HepG2 (cell line): ENCODE measurements at regions not wholly inside any gene's neighbourhood (a gene's known extent, or its start where the extent isn't known, plus 50 kb on each side); places are given as distances from the start of the nearest gene placed in this dataset.

Experiments used
- BCL6 ChIP-seq: IDR thresholded peaks from 2 replicates; pipeline ENCODE4 v1.6.1; 2016; ENCODE audit warnings: missing genetic modification reagents, missing compliant biosample characterization
- BHLHE40 ChIP-seq: IDR thresholded peaks from 2 replicates; pipeline ENCODE4 v1.6.1; 2011; ENCODE audit warnings: low read length, improper control_type of control experiment
- NFE2L1 ChIP-seq: sonication (generic); formaldehyde crosslinking; IDR thresholded peaks from 2 replicates; pipeline ENCODE4 v1.4.0; 2020; ENCODE audit warnings: missing genetic modification reagents, mild to moderate bottlenecking, borderline replicate concordance
- PRMT3 ChIP-seq: sonication (generic); formaldehyde crosslinking; IDR thresholded peaks from 2 replicates; pipeline ENCODE4 v1.8.1; 2022; ENCODE audit warnings: low read depth, mild to moderate bottlenecking, moderate library complexity, missing genetic modification reagents, borderline replicate concordance
- SP4 ChIP-seq: sonication (generic); formaldehyde crosslinking; IDR thresholded peaks from 2 replicates; pipeline ENCODE4 v1.8.1; 2023; ENCODE audit warnings: mild to moderate bottlenecking, missing genetic modification reagents
- SRY ChIP-seq: sonication (generic); formaldehyde crosslinking; IDR thresholded peaks from 2 replicates; pipeline ENCODE4 v1.8.0; 2022; ENCODE audit warnings: mild to moderate bottlenecking, missing genetic modification reagents
- ZNF331 ChIP-seq: sonication (generic); formaldehyde crosslinking; IDR thresholded peaks from 2 replicates; pipeline ENCODE4 v1.4.0; 2020; ENCODE audit warnings: missing genetic modification reagents
- TF ChIP-seq, protein P1 (sequence below): sonication (generic); formaldehyde crosslinking; IDR thresholded peaks from 2 replicates; pipeline ENCODE4 v1.8.1; 2023; ENCODE audit warnings: mild to moderate bottlenecking, moderate library complexity, missing genetic modification reagents
- TF ChIP-seq, protein P2 (sequence below): sonication (generic); formaldehyde crosslinking; IDR thresholded peaks from 2 replicates; pipeline ENCODE4 v1.4.0; 2020; ENCODE audit warnings: missing genetic modification reagents
- TF ChIP-seq, protein P3 (sequence below): sonication (generic); formaldehyde crosslinking; IDR thresholded peaks from 2 replicates; pipeline ENCODE4 v1.4.0; 2020; ENCODE audit warnings: missing genetic modification reagents, borderline replicate concordance
- TF ChIP-seq, protein P4 (sequence below): sonication (generic); formaldehyde crosslinking; IDR thresholded peaks from one replicate; pipeline ENCODE4 v1.5.1; 2020; ENCODE audit warnings: mild to moderate bottlenecking, missing genetic modification reagents; ENCODE audit errors: not compliant biosample characterization

DNA sequence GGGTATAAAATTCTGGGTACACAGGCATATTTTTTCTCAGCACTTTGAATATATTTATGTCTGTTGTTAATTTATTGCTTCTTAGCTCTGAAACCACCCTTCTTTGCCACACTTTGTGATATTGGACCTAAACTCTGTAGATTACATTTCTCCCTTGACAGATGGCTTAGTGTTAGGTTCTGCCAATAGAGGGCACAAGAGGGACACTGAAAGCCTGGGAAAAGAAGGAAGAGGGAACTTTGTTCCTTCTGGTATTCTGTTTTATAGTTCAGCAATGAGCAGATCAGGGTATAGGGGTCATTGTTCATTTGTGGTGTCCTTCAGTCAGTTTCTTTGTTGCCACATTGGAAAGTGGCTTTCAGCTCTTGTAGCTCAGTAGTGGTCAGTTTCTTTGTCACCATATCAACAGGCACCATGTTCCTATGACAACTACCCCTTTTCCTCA is 423.5 kb upstream of the PROX1 start (continued):
- TF ChIP-seq, protein P1, sequence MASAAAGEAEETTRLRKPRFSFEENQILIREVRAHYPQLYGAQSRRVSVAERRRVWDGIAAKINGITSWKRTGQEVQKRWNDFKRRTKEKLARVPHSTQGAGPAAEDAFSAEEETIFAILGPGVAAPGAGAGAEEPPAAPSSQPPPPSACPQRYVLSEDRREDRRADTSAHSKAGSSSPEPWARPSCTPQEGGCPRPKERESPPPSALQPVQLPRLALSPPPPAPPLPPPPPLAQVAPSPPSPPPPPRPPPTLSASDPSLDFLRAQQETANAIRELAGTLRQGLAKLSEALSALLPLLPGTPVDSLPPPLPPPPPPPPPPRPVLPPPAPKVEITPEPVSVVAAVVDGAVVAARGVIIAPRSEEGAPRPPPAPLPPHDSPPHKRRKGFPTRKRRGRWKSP (CRISPR knock-in tag), result no peak
- TF ChIP-seq NFE2L1 (CRISPR knock-in tag), result no peak
- TF ChIP-seq, protein P2, sequence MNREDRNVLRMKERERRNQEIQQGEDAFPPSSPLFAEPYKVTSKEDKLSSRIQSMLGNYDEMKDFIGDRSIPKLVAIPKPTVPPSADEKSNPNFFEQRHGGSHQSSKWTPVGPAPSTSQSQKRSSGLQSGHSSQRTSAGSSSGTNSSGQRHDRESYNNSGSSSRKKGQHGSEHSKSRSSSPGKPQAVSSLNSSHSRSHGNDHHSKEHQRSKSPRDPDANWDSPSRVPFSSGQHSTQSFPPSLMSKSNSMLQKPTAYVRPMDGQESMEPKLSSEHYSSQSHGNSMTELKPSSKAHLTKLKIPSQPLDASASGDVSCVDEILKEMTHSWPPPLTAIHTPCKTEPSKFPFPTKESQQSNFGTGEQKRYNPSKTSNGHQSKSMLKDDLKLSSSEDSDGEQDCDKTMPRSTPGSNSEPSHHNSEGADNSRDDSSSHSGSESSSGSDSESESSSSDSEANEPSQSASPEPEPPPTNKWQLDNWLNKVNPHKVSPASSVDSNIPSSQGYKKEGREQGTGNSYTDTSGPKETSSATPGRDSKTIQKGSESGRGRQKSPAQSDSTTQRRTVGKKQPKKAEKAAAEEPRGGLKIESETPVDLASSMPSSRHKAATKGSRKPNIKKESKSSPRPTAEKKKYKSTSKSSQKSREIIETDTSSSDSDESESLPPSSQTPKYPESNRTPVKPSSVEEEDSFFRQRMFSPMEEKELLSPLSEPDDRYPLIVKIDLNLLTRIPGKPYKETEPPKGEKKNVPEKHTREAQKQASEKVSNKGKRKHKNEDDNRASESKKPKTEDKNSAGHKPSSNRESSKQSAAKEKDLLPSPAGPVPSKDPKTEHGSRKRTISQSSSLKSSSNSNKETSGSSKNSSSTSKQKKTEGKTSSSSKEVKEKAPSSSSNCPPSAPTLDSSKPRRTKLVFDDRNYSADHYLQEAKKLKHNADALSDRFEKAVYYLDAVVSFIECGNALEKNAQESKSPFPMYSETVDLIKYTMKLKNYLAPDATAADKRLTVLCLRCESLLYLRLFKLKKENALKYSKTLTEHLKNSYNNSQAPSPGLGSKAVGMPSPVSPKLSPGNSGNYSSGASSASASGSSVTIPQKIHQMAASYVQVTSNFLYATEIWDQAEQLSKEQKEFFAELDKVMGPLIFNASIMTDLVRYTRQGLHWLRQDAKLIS, result no peak
- no peak for TF ChIP-seq SRY (CRISPR knock-in tag)
- TF ChIP-seq, protein P3, sequence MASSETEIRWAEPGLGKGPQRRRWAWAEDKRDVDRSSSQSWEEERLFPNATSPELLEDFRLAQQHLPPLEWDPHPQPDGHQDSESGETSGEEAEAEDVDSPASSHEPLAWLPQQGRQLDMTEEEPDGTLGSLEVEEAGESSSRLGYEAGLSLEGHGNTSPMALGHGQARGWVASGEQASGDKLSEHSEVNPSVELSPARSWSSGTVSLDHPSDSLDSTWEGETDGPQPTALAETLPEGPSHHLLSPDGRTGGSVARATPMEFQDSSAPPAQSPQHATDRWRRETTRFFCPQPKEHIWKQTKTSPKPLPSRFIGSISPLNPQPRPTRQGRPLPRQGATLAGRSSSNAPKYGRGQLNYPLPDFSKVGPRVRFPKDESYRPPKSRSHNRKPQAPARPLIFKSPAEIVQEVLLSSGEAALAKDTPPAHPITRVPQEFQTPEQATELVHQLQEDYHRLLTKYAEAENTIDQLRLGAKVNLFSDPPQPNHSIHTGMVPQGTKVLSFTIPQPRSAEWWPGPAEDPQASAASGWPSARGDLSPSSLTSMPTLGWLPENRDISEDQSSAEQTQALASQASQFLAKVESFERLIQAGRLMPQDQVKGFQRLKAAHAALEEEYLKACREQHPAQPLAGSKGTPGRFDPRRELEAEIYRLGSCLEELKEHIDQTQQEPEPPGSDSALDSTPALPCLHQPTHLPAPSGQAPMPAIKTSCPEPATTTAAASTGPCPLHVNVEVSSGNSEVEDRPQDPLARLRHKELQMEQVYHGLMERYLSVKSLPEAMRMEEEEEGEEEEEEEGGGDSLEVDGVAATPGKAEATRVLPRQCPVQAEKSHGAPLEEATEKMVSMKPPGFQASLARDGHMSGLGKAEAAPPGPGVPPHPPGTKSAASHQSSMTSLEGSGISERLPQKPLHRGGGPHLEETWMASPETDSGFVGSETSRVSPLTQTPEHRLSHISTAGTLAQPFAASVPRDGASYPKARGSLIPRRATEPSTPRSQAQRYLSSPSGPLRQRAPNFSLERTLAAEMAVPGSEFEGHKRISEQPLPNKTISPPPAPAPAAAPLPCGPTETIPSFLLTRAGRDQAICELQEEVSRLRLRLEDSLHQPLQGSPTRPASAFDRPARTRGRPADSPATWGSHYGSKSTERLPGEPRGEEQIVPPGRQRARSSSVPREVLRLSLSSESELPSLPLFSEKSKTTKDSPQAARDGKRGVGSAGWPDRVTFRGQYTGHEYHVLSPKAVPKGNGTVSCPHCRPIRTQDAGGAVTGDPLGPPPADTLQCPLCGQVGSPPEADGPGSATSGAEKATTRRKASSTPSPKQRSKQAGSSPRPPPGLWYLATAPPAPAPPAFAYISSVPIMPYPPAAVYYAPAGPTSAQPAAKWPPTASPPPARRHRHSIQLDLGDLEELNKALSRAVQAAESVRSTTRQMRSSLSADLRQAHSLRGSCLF (CRISPR knock-in tag), result no peak
- TF ChIP-seq PRMT3, result no peak
- TF ChIP-seq BHLHE40, result no peak
- TF ChIP-seq ZNF331 (CRISPR knock-in tag), result peak; percentile 9; the same call in 1 of the 2 replicates
- TF ChIP-seq SP4 (CRISPR knock-in tag), result no peak
- TF ChIP-seq BCL6 (CRISPR knock-in tag), result 0 out of 2 replicates have a peak, but pooled peaks have one; percentile 13
- TF ChIP-seq, protein P4, sequence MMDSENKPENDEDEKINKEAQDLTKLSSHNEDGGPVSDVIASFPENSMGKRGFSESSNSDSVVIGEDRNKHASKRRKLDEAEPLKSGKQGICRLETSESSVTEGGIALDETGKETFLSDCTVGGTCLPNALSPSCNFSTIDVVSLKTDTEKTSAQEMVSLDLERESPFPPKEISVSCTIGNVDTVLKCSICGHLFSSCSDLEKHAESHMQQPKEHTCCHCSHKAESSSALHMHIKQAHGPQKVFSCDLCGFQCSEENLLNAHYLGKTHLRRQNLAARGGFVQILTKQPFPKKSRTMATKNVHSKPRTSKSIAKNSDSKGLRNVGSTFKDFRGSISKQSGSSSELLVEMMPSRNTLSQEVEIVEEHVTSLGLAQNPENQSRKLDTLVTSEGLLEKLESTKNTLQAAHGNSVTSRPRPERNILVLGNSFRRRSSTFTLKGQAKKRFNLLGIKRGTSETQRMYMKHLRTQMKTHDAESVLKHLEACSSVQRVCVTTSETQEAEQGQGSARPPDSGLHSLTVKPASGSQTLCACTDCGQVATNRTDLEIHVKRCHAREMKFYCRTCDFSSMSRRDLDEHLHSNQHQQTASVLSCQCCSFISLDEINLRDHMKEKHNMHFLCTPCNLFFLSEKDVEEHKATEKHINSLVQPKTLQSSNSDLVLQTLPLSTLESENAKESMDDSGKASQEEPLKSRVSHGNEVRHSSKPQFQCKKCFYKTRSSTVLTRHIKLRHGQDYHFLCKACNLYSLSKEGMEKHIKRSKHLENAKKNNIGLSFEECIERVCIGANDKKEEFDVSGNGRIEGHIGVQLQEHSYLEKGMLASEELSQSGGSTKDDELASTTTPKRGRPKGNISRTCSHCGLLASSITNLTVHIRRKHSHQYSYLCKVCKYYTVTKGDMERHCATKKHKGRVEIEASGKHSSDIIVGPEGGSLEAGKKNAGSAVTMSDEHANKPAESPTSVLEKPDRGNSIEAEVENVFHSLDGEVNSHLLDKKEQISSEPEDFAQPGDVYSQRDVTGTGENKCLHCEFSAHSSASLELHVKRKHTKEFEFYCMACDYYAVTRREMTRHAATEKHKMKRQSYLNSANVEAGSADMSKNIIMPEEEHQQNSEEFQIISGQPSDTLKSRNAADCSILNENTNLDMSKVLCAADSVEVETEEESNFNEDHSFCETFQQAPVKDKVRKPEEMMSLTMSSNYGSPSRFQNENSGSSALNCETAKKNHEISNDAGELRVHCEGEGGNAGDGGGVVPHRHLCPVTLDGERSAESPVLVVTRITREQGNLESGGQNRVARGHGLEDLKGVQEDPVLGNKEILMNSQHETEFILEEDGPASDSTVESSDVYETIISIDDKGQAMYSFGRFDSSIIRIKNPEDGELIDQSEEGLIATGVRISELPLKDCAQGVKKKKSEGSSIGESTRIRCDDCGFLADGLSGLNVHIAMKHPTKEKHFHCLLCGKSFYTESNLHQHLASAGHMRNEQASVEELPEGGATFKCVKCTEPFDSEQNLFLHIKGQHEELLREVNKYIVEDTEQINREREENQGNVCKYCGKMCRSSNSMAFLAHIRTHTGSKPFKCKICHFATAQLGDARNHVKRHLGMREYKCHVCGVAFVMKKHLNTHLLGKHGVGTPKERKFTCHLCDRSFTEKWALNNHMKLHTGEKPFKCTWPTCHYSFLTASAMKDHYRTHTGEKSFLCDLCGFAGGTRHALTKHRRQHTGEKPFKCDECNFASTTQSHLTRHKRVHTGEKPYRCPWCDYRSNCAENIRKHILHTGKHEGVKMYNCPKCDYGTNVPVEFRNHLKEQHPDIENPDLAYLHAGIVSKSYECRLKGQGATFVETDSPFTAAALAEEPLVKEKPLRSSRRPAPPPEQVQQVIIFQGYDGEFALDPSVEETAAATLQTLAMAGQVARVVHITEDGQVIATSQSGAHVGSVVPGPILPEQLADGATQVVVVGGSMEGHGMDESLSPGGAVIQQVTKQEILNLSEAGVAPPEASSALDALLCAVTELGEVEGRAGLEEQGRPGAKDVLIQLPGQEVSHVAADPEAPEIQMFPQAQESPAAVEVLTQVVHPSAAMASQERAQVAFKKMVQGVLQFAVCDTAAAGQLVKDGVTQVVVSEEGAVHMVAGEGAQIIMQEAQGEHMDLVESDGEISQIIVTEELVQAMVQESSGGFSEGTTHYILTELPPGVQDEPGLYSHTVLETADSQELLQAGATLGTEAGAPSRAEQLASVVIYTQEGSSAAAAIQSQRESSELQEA (CRISPR knock-in tag), result no peak
